GM19455 (cell line): ENCODE measurements at regions not wholly inside any gene's neighbourhood (a gene's known extent, or its start where the extent isn't known, plus 50 kb on each side); places are given as distances from the start of the nearest gene placed in this dataset.
"Not testable (repeated sequence)": the region's sequence is repeated elsewhere in the genome, so short reads cannot be mapped to it uniquely, and the experiment has no call there.

Experiments used
- ATAC-seq: cut with Tn5 transposase; IDR thresholded peaks from one replicate; pipeline ENCODE4 v1.9.1; 2021; ENCODE audit not compliant: unreplicated experiment

- ATAC-seq, result no peak
These were observed 449.3 kb downstream of the PRR16 start for GRCh38 chr5:120913396-120913795.

- ATAC-seq, result no peak
These were observed 453.2 kb downstream of the PRR16 start for GRCh38 chr5:120917214-120917758.

GRCh38 chr5:120919017-120919416, 454.9 kb downstream of the PRR16 start:
- no peak for ATAC-seq

- no peak for ATAC-seq
These were observed 458.9 kb downstream of the PRR16 start for GRCh38 chr5:120923026-120923425.

GRCh38 chr5:120926471-120926870, 462.4 kb downstream of the PRR16 start:
- ATAC-seq, result no peak

GRCh38 chr5:120927950-120928530, 463.9 kb downstream of the PRR16 start:
- ATAC-seq, result no peak

- no peak for ATAC-seq
These were observed 468.4 kb downstream of the PRR16 start for GRCh38 chr5:120932480-120932879.

- no peak for ATAC-seq
These were observed 469.9 kb downstream of the PRR16 start for GRCh38 chr5:120934031-120934430.

- ATAC-seq, result no peak
These were observed 472.6 kb downstream of the PRR16 start for GRCh38 chr5:120936652-120937051.

- ATAC-seq, result no peak
These were observed 474.5 kb downstream of the PRR16 start for GRCh38 chr5:120938604-120939003.

GRCh38 chr5:120942596-120943350, 478.7 kb downstream of the PRR16 start:
- no peak for ATAC-seq

- ATAC-seq, result not testable (repeated sequence)
These were observed 485.5 kb downstream of the PRR16 start for GRCh38 chr5:120949596-120949995.

GRCh38 chr5:120953445-120953844, 489.3 kb downstream of the PRR16 start:
- ATAC-seq, result not testable (repeated sequence)

GRCh38 chr5:120954255-120954654, 490.2 kb downstream of the PRR16 start:
- ATAC-seq, result no peak

- no peak for ATAC-seq
These were observed 491.7 kb downstream of the PRR16 start for GRCh38 chr5:120955795-120956194.

GRCh38 chr5:120958877-120959485, 494.9 kb downstream of the PRR16 start:
- ATAC-seq, result no peak

GRCh38 chr5:120960510-120960909, 496.4 kb downstream of the PRR16 start:
- ATAC-seq, result no peak

GRCh38 chr5:120967366-120967765, 503.3 kb downstream of the PRR16 start:
- no peak for ATAC-seq

- no peak for ATAC-seq
These were observed 510.6 kb downstream of the PRR16 start for GRCh38 chr5:120974690-120975089.

GRCh38 chr5:120982351-120982750, 518.3 kb downstream of the PRR16 start:
- no peak for ATAC-seq

- no peak for ATAC-seq
These were observed 521.4 kb downstream of the PRR16 start for GRCh38 chr5:120985526-120985925.

GRCh38 chr5:120988491-120988890, 524.4 kb downstream of the PRR16 start:
- no peak for ATAC-seq
